SK-N-SH (cell line): ENCODE measurements at regions not wholly inside any gene's neighbourhood (a gene's known extent, or its start where the extent isn't known, plus 50 kb on each side); places are given as distances from the start of the nearest gene placed in this dataset.

Experiments
- CTCF ChIA-PET: fragments of 300-600, 350-600 bp; formaldehyde crosslinking; extraction: SDS; loops from one replicate; lab custom pipeline; 2021; lab: Yijun Ruan, JAX
- POLR2A ChIA-PET: fragments of 350-600 bp; sonication (Branson Sonifier 250); formaldehyde crosslinking; extraction: SDS; loops from one replicate; lab custom pipeline; 2020; ENCODE audit warnings: antibody characterized with exemption, inconsistent platforms; lab: Yijun Ruan, JAX
- DNase-seq: peaks from one replicate; pipeline ENCODE4 v3.0.0; 2012
- H2AFZ ChIP-seq: fragments of 200-600 bp; sonication (generic); 2 replicates; pipeline ENCODE4 v1.8.1; 2016; ENCODE audit warnings: antibody characterized with exemption, mild to moderate bottlenecking, low read depth
- H3F3A ChIP-seq: fragments of 200-600 bp; sonication (generic); replicated peaks from 2 replicates; pipeline ENCODE3; 2016; ENCODE audit warnings: antibody characterized with exemption, mild to moderate bottlenecking; ENCODE audit not compliant: insufficient read depth
- H3K27ac ChIP-seq, 2 experiments: fragments of 200-500 bp in 1 of 2; fragments of 200-600 bp in 1 of 2; sonication (Bioruptor generic) in 1 of 2; sonication (generic), shearing (Covaris generic) in 1 of 2; 2 replicates each; pipeline versions ENCODE4 v1.5.1 to v1.6.1; 2014 to 2016; ENCODE audit warnings: low read depth in 2 of 2, inconsistent platforms in 1 of 2, low read length in 1 of 2, mild to moderate bottlenecking in 1 of 2, mixed read lengths in 1 of 2
- H3K27me3 ChIP-seq: fragments of 200-600 bp; sonication (generic), shearing (Covaris generic); 2 replicates; pipeline ENCODE4 v1.6.1; 2016; ENCODE audit warnings: mixed run types; ENCODE audit not compliant: insufficient read depth
- H3K36me3 ChIP-seq, 2 experiments: fragments of 200-500 bp in 1 of 2; fragments of 200-600 bp in 1 of 2; sonication (Bioruptor generic) in 1 of 2; sonication (generic) in 1 of 2; replicated peaks in 1 of 2; 2 replicates each; pipeline versions ENCODE3 to v1.5.1; 2014 to 2016; ENCODE audit warnings: low read length in 1 of 2, mild to moderate bottlenecking in 1 of 2; ENCODE audit not compliant: insufficient read depth in 2 of 2, control insufficient read depth in 1 of 2
- H3K4me1 ChIP-seq, 2 experiments: fragments of 200-500 bp in 1 of 2; fragments of 200-600 bp in 1 of 2; sonication (Bioruptor generic) in 1 of 2; sonication (generic), shearing (Covaris generic) in 1 of 2; 2 replicates each; pipeline versions ENCODE4 v1.5.1 to v1.6.1; 2014 to 2016; ENCODE audit warnings: low read depth in 1 of 2, low read length in 1 of 2, mixed run types in 1 of 2; ENCODE audit not compliant: insufficient read depth in 2 of 2, control insufficient read depth in 1 of 2
- H3K4me2 ChIP-seq: fragments of 200-600 bp; sonication (generic), shearing (Covaris generic); 2 replicates; pipeline ENCODE4 v1.6.1; 2017; ENCODE audit warnings: mixed run types
- H3K4me3 ChIP-seq, 2 experiments: fragments of 200-500 bp in 1 of 2; fragments of 200-600 bp in 1 of 2; sonication (Bioruptor generic) in 1 of 2; sonication (generic), shearing (Covaris generic) in 1 of 2; 2 replicates each; pipeline versions ENCODE4 v1.5.1 to v1.8.1; 2014 to 2016; ENCODE audit warnings: low read depth in 2 of 2, inconsistent platforms in 1 of 2, low read length in 1 of 2, mild to moderate bottlenecking in 1 of 2, mixed read lengths in 1 of 2, moderate library complexity in 1 of 2
- H3K79me2 ChIP-seq: fragments of 200-600 bp; sonication (generic); 2 replicates; pipeline ENCODE4 v1.8.1; 2017; ENCODE audit warnings: mild to moderate bottlenecking; ENCODE audit not compliant: insufficient read depth
- H3K9ac ChIP-seq: fragments of 200-600 bp; sonication (generic); 2 replicates; pipeline ENCODE4 v1.6.1; 2017; ENCODE audit warnings: mixed run types
- H3K9me2 ChIP-seq: fragments of 200-600 bp; sonication (generic); 2 replicates; pipeline ENCODE4 v1.6.1; 2017; ENCODE audit warnings: mixed run types
- H3K9me3 ChIP-seq: fragments of 200-600 bp; sonication (generic); 2 replicates; pipeline ENCODE4 v1.6.1; 2017; ENCODE audit warnings: mixed run types, mild to moderate bottlenecking, moderate library complexity
- H4K20me1 ChIP-seq: fragments of 200-600 bp; sonication (generic); 2 replicates; pipeline ENCODE4 v1.6.1; 2017; ENCODE audit warnings: mild to moderate bottlenecking, mixed run types; ENCODE audit not compliant: insufficient read depth
- CHD2 ChIP-seq: fragments of 150-350 bp; IDR thresholded peaks from 2 replicates; pipeline ENCODE4 v1.6.1; 2018; ENCODE audit warnings: low read length; ENCODE audit not compliant: partially characterized antibody
- CTCF ChIP-seq: fragments of 200-600 bp; sonication (generic); IDR thresholded peaks from 2 replicates; pipeline ENCODE4 v1.6.1; 2017; ENCODE audit warnings: antibody characterized with exemption, mild to moderate bottlenecking, moderate library complexity
- ELF1 ChIP-seq: IDR thresholded peaks from 2 replicates; pipeline ENCODE4 v1.4.0; 2012
- FOSL2 ChIP-seq: IDR thresholded peaks from 2 replicates; pipeline ENCODE4 v1.4.0; 2012; ENCODE audit warnings: low read depth, mild to moderate bottlenecking, moderate library complexity, borderline replicate concordance
- FOXM1 ChIP-seq: IDR thresholded peaks from 2 replicates; pipeline ENCODE4 v1.4.0; 2012; ENCODE audit warnings: low read depth, mild to moderate bottlenecking
- GABPA ChIP-seq: IDR thresholded peaks from 2 replicates; pipeline ENCODE4 v1.4.0; 2012; ENCODE audit warnings: low read depth, mild to moderate bottlenecking
- GATA2 ChIP-seq: sonication (generic); formaldehyde crosslinking; IDR thresholded peaks from 2 replicates; pipeline ENCODE4 v1.5.0; 2020; ENCODE audit warnings: mild to moderate bottlenecking, missing genetic modification reagents
- MAX ChIP-seq: IDR thresholded peaks from 2 replicates; pipeline ENCODE4 v1.4.0; 2012; ENCODE audit warnings: low read depth
- NRF1 ChIP-seq: IDR thresholded peaks from 2 replicates; pipeline ENCODE4 v1.6.1; 2012; ENCODE audit warnings: low read depth, mild to moderate bottlenecking, low read length
- RFX5 ChIP-seq: IDR thresholded peaks from 2 replicates; pipeline ENCODE4 v1.6.1; 2012; ENCODE audit warnings: mild to moderate bottlenecking, improper control_type of control experiment, low read length
- SIN3A ChIP-seq: IDR thresholded peaks from 2 replicates; pipeline ENCODE4 v1.6.1; 2012; ENCODE audit warnings: low read depth, mild to moderate bottlenecking, low read length, moderate library complexity, borderline replicate concordance
- SMC3 ChIP-seq: IDR thresholded peaks from 2 replicates; pipeline ENCODE4 v1.6.1; 2012; ENCODE audit warnings: low read depth, low read length, improper control_type of control experiment
- TCF12 ChIP-seq: IDR thresholded peaks from 2 replicates; pipeline ENCODE4 v1.4.0; 2012
- ZBTB33 ChIP-seq: IDR thresholded peaks from 2 replicates; pipeline ENCODE4 v1.4.0; 2012; ENCODE audit warnings: low read depth, borderline replicate concordance
- WGBS: methylation state at CpG from one replicate; pipeline ENCODE4 v1.1.6; 2017; ENCODE audit warnings: low lambda C conversion rate; 5-methylcytosine and 5-hydroxymethylcytosine counted together

- CTCF ChIA-PET = no interaction called here
- no peak overlapping the region for H3K4me2 ChIP-seq
- no peaks in the 10 kb centered on the region for H3K79me2 ChIP-seq
- H4K20me1 ChIP-seq = no peaks in the 10 kb centered on the region
- H3K9ac ChIP-seq = no peak overlapping the region
- no peak overlapping the region for H3K27ac ChIP-seq
- no peak overlapping the region for H2AFZ ChIP-seq
- 8% methylated on average over 13 of the region's 24 CpGs for WGBS
- H3K4me3 ChIP-seq = no peak overlapping the region
- no peak for DNase-seq
- H3K36me3 ChIP-seq = no peaks in the 10 kb centered on the region
- no peaks in the 10 kb centered on the region; the same call in 1 of the 2 replicates for H3K27me3 ChIP-seq
- H3K9me2 ChIP-seq = no peaks in the 10 kb centered on the region
- TF ChIP-seq FOSL2 (no peak), RFX5 (no peak), ELF1 (no peak), GATA2 (no peak)
- H3F3A ChIP-seq = no peaks in the 10 kb centered on the region
- no peaks in the 10 kb centered on the region for H3K9me3 ChIP-seq
- H3K4me1 ChIP-seq = no peaks in the 10 kb centered on the region
- POLR2A ChIA-PET = no interaction called here
Observed at GRCh38 chrX:793216-793770, 162.7 kb downstream of the SHOX start.

GRCh38 chrX:791479-792034 lies 161.0 kb downstream of the SHOX start:
- H3K9me3 ChIP-seq = no peaks in the 10 kb centered on the region
- H4K20me1 ChIP-seq = no peaks in the 10 kb centered on the region
- no peak overlapping the region for H3K4me3 ChIP-seq
- H3K4me2 ChIP-seq = no peak overlapping the region
- no peak overlapping the region for H3K27ac ChIP-seq
- WGBS = 32% methylated on average over 14 of the region's 14 CpGs
- DNase-seq = no peak
- CTCF ChIA-PET = no interaction called here
- no peaks in the 10 kb centered on the region for H3K79me2 ChIP-seq
- no peaks in the 10 kb centered on the region for H3F3A ChIP-seq
- POLR2A ChIA-PET = no interaction called here
- H3K9ac ChIP-seq = no peak overlapping the region
- no peaks in the 10 kb centered on the region; the same call in 1 of the 2 replicates for H3K27me3 ChIP-seq
- no peaks in the 10 kb centered on the region for H3K36me3 ChIP-seq
- no peaks in the 10 kb centered on the region for H3K9me2 ChIP-seq
- H3K4me1 ChIP-seq = no peaks in the 10 kb centered on the region
- no peak overlapping the region for H2AFZ ChIP-seq
- TF ChIP-seq SIN3A = no peak
- TF ChIP-seq FOXM1 = no peak
- no peak for TF ChIP-seq CHD2
- no peak for TF ChIP-seq CTCF
- TF ChIP-seq, all 33 proteins: peak for 0

- ChIA-PET POLR2A (no interaction called here), CTCF (no interaction called here)
- H3K79me2 ChIP-seq = no peaks in the 10 kb centered on the region
- H3K9me3 ChIP-seq = no peaks in the 10 kb centered on the region
- H3K4me3 ChIP-seq = no peak overlapping the region
- H3K9me2 ChIP-seq = no peaks in the 10 kb centered on the region
- H3K27ac ChIP-seq = no peak overlapping the region
- no peaks in the 10 kb centered on the region for H3K4me1 ChIP-seq
- 8% methylated on average over 28 of the region's 30 CpGs for WGBS
- no peak for DNase-seq
- no peak overlapping the region for H3K4me2 ChIP-seq
- H3K27me3 ChIP-seq = no peaks in the 10 kb centered on the region; the same call in 1 of the 2 replicates
- no peak overlapping the region for H2AFZ ChIP-seq
- H3F3A ChIP-seq = no peaks in the 10 kb centered on the region
- no peaks in the 10 kb centered on the region for H3K36me3 ChIP-seq
- H4K20me1 ChIP-seq = no peaks in the 10 kb centered on the region
- no peak overlapping the region for H3K9ac ChIP-seq
- no peak for TF ChIP-seq GABPA
- TF ChIP-seq MAX = no peak
- no peak for TF ChIP-seq GATA2
- no peak for TF ChIP-seq FOSL2
- no peak for TF ChIP-seq TCF12
- TF ChIP-seq NRF1 = no peak
- TF ChIP-seq FOXM1 = no peak
- no peak for TF ChIP-seq ZBTB33
- no peak for TF ChIP-seq SMC3
- TF ChIP-seq CTCF = no peak
Observed at GRCh38 chrX:790783-791360, 160.3 kb downstream of the SHOX start.
